ENCODE measurements at regions not wholly inside any gene's neighbourhood (a gene's known extent, or its start where the extent isn't known, plus 50 kb on each side); places are given as distances from the start of the nearest gene placed in this dataset.

DNA sequence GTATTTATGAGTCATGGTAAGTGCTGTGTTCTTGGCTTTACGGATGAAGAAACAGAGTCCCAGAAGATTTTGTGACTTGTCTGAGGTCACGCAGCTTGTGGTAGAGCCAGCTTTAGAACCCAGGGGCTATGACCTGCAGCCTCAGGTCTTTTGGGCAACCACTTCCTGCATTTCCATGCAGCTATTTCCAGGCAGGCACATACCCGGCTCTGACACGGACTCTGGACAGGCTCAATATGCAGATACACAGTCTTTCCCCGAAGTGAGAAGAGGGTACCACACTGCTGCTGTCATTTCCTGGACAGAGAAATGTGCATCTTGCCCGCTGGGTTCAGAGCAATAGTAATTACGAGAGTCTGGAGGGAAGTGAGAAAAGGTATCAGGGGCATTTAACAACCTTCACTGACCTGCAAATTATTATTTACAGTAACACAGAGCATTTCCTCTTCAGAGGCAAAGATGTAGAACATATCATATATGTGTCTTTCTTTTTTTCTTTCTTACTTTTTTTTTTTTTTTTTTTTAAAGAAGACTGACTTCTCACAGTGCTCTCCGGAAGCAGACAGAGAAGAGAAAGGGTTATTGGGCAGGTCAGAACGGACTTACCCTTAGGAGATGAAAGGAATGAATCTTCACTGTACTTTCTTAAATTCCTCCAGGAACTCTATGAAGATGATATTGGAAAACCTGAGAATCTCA is 185.1 kb downstream of the CLIC5 start:
- DNase-seq (ENCODE audit: low read depth in 3 of 3, low spot score in 1 of 3) = no peak

DNA sequence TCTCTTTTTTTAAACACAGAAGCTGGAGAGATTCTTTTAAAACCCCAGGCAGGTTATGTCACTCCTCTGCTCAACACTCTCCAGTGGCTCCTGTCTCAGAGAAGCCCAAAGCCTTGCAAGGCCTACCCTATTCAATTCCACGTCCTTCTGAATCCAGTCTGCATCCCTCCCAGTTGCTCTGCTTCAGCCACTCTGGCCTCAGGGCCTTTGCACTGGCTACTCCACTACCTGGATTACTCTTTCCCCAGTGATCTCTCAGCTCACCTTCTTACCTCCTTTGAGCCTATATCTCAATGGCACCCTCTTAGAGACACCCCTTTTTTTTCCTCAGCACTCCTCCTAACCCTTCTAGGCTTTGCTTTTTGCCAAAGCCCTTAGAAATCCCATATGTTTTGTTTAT is 185.8 kb downstream of the CLIC5 start:
- DNase-seq (ENCODE audit: low read depth in 3 of 3, low spot score in 1 of 3) = no peak

DNA sequence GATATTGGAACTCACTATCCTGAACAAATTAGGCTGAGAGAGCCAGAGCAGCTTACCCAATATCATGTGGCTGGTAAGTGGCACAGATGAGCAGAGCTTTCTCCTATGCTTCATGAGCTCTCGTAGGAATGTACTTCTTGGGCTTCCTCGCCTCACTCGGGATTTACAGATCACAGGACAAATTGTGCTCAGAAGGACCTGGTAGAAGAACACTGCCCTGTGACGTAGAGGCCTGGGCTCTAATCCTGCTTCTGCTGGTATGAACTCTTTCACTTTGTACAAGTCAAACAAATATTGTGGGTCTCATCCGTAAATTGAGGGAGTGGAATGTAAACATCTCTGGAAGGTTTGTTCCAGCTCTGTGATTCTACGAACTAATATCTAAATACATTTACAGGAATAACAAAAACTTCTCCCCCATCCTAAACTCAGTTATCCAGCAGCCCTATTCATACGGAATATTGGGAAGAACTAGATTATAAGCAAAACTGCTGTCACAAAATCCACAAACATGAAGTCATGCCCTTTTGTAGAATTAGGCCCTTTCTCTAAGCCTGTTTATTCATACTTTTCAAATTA is 187.6 kb downstream of the CLIC5 start:
- no peak for DNase-seq (ENCODE audit: low read depth in 3 of 3, low spot score in 1 of 3)

DNA sequence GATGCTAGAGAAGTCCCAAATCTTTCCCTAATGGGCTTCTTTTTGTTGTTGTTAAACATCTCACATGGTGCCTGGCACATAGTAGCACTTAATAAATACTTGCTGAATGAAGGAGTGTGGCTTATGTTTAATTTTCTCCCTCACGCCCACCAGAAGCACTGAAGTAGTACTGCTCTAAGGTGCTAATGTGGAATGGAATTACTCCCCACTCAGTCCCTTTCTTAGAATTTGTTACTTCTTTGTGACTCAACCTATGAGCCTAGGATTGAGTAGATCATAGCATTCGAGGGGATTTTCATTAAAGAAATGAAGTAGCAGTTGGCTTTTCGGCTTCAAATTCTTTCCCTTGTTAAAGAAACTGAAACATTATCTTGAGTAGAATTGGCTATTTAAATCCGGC is 192.8 kb downstream of the CLIC5 start:
- no peak for DNase-seq (ENCODE audit: low read depth in 3 of 3, low spot score in 1 of 3)

DNA sequence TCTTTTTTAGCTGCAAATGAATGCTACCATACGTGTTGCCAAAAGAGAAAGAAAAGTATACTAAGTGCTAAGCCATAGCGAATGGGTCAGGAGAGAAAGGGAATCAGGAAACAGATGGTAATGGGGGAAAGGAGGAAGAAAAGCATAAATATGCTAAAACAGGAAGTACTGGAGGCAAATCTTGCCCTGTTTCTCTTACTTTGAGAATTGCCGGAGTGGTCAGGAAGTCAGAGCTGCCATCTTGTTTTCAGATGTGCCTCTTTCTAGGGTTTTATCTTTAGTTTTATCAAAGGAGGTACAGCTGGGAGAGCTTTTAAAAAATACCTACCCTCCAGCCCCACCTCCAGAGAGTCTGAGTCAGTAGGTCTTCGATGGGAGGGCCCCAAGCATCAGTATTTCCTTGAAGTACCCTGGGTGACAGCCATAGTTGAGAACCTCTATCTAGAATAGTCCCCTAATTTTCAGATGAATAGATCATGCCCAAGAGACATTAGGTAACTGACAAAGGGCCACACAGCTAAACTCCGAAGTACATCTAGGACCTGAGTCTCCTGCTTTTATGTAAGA is 193.3 kb downstream of the CLIC5 start:
- DNase-seq (ENCODE audit: low read depth in 3 of 3, low spot score in 1 of 3) = no peak

DNA sequence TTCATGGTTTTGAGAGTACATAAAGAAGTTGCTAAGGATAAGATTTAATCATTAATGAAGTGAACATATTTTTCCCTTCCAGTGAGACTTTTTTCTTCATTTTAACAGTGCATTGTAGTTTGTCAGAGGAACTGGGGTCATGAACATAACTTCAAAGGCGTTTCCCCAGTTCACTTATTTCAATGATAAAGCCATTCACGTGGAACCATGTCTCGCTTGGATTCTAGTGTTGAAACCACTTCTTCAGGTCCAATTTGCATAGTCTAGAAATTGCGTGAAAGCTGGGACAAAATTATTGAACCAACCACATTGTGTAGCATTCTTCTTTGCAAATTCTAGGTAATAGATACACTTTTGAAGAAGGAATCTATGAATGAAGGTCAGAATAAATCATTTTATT is 197.0 kb downstream of the CLIC5 start:
- DNase-seq (ENCODE audit: low read depth in 3 of 3, low spot score in 1 of 3) = no peak

DNA sequence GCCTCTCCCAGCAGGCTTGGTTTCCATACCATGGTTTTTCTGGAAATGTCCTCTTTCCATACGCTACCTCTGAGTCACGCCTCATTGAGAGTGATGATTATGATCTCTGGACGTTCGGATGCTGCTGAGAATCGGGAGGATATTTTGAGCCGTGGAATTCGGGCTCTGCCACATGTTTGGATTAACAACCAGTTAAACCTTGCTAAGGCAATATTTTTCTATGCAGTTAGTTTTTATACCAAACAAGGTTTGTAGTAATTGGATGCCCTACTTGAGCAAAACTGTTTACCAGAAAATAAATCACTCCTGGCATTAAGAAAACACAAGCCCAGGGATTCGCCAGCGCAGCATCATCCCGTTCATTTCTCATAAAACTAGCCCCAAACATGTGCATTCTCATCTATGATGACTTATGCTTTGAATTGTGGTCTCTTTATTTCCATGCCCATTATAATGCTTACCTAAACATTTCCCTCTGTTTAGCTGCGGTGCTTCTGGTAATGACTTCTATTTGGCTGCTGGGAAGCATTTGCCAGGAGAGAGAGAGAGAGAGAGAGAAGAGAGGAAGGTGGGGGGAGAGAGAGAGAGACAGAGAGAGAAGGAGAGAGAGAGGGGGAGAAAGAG is 198.9 kb downstream of the CLIC5 start:
- no peak for DNase-seq (ENCODE audit: low read depth in 3 of 3, low spot score in 1 of 3)

DNA sequence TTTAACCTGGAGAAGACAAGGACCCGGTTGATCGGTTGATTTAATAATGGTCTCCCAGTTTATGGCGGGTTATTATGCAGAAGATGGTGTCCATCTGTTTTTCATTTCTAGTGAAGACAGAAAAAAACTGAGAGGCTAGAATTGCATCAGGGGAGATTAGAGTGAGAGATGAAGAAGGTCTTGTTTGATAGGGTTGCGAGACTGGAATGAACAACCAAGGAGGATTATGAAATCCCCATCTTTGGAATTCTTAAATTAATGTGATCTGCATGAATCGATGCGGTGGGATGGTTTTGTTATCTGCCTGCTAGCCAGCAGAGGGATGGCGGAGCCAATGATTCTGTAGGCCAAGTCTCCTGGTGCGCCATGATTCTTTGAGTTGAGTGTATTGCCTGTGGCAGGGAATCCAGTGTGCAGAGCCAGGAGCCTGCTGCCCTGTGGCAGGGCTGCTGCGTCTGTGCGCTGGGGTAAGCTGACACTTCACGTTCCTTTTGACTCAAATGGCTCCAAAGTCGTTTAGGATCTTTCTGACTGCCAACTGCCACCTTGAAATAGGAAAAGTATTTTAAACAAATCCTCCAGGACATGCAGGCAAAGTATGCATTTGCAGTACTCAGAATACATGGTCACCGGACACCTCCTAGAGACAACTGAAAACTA is 200.1 kb downstream of the CLIC5 start:
- no peak for DNase-seq (ENCODE audit: low read depth in 3 of 3, low spot score in 1 of 3)

DNA sequence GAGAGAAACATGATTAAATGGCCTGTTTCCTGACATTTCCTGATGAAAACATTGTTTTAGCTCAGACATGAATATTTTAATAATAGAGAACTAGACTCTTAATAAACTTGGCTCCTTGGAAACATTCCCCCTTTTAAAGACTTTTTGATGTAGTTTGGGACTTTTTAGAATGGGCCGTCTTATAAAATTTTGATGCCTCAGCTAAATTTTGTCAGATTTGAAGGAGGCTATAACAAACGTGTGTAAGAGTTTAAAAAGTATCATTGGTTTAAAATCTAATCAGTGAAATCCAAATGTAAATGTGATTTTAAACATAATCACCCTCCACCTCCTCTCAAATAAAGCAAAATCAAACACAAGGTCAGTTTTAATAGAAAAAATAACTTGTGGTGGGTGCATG is 200.9 kb downstream of the CLIC5 start:
- no peak for DNase-seq (ENCODE audit: low read depth in 3 of 3, low spot score in 1 of 3)

DNA sequence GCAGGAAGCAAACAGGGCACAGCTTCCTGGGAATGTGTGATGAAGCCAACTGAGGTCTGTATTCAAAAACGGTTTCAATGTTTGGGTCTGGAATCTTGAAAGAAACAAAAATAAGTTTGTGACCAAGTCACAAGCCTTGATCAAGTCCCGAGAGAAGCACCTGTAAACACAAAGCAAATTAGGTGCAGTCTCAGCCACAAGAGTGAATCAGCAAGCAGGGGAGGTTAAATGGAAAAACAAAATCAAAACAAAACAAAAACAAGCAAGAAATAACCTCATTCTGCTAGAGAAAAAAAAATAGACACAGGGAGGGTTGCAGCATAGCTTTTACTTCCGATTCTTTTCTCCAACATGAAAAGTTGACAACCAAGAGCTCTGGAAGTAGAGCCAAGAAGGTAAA is 201.7 kb downstream of the CLIC5 start:
- no peak for DNase-seq (ENCODE audit: low read depth in 3 of 3, low spot score in 1 of 3)

DNA sequence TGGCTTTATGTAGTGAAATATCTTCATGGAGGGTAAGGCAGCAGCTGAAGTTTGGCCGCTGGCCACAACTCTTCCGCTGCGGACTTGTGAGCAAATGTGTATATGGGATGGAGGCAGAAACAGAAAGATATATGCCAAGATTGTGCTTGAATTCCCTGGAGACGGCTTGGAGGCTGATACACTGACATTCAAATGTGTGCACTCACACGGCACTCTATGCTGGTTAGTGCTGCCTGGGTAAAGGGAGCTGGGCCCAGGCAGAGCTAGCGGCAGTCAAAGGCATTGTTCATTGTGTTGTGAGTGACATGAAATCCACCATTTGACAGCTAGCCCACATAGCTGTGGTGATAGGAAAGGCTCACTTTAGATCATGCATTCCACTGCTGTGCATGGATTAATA is 202.7 kb downstream of the CLIC5 start:
- DNase-seq (ENCODE audit: low read depth in 3 of 3, low spot score in 1 of 3) = no peak

DNA sequence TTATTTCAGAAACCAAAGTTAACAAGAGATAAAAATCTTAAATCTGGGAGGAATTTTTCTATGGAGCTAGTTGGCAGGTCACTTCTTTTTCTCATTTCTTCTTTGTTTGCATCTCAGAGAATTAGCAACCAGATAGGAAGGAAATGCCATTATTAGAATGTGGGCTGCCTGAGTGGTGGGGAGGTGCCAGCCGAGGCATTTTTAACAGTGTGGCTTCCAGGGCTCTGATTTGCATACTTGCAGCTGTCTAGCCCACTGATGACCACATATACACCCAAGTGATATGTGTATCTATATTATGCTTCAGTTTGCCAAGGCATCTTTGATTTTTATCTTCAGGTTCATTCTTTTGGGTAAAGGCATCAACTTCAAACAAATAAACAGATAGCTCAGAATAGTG is 206.7 kb downstream of the CLIC5 start:
- no peak for DNase-seq (ENCODE audit: low read depth in 3 of 3, low spot score in 1 of 3)

DNA sequence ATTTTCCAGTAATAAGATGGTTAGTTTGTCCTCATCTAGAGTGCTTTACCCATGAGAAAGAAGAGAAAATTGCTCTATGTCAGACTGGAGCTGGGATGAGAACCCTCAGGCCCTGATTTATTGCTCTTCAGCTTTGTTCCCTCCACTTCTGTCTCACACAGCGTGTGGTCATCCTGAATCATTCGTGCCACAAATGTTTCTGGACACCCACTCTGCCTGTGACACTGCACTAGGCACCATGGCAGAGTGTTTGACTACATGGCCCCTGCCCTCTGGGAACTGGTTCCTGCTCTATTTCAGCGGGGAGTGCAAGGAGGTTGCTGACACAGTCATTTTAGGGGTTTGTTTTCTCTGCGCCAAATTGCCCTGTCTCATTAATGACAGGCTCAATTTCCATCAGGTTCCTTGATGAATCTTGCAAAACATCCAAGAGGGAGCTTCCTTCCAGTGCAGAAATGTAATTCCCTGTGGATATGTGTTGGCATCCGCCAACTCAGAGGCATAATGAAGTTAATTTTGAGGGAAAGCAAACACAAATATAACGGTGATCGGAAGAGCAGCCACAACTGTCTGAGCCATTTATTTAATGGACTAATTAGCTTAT is 207.5 kb downstream of the CLIC5 start:
- DNase-seq (ENCODE audit: low read depth in 3 of 3, low spot score in 1 of 3) = no peak

DNA sequence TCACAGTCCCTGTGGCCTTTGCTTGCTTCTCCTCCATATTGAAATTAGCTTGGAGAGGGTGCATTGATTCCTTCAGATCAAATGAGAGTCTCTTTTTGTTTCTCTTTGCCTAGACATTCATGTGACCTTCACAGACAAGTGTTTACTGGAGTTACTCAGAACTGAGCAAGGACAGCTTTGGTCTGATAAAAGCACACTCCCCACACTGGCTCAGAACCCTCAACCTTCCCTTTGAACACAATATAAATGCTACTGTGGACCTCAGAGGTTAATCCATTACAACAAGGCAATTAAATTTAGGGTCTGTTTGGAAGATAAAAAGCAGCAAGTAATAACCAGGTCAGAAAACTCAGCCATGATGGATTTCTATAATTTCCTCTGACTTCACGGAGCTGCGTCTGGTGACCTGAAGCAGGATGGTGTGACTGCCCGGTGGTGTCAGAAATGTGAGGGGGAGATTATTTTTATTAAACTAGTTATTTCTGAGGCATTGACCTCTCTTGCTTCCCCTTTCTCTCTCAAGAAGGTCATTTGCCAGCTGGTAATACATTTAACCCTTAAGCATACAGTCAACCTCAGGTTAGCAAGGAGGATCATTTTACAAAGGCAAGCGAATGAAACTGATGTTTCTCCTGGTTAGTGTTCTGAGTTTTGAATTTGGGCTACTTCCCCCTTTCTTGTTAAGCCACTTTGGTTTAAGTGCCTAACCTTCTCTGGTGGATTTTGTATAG is 208.2 kb downstream of the CLIC5 start:
- no peak for DNase-seq (ENCODE audit: low read depth in 3 of 3, low spot score in 1 of 3)

DNA sequence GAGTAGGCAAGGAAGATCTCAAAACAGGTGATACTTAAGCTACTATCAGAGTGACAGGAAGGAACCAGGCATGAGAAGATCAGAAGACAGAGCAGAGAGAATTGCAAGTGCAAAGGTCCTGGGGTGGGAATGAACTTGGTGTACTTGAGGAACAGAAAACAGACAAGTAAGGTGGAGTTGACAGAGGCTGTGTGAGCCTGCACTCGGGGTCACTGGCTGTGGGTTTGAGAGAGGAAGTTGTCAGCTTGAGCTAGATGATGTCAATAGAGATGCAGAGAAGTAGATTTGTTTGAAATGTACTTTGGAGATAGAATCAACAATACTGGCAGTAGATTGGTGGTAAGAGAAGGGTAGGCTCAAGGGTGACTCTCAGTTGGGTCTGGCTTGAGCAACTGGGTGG is 209.5 kb downstream of the CLIC5 start:
- DNase-seq (ENCODE audit: low read depth in 3 of 3, low spot score in 1 of 3) = no peak

DNA sequence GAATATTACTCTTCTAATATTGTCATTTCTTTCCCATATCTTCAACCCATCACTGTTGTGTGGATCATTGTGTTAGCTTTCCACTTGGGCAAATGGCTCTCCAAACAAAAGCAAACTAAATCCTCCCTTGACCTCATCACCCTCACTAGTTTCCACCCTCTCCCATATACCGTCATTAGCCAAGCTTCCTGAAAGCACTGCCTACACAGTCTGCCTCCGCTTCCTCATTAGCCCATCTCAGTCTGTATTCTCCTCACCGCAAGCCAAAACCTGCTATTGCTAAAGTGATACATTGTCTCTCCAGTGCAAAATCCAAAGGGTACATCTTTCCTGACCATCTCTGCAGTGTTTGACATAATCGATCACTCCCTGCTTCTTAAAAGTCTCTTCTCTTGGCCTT is 212.6 kb downstream of the CLIC5 start:
- no peak for DNase-seq (ENCODE audit: low read depth in 3 of 3, low spot score in 1 of 3)

DNA sequence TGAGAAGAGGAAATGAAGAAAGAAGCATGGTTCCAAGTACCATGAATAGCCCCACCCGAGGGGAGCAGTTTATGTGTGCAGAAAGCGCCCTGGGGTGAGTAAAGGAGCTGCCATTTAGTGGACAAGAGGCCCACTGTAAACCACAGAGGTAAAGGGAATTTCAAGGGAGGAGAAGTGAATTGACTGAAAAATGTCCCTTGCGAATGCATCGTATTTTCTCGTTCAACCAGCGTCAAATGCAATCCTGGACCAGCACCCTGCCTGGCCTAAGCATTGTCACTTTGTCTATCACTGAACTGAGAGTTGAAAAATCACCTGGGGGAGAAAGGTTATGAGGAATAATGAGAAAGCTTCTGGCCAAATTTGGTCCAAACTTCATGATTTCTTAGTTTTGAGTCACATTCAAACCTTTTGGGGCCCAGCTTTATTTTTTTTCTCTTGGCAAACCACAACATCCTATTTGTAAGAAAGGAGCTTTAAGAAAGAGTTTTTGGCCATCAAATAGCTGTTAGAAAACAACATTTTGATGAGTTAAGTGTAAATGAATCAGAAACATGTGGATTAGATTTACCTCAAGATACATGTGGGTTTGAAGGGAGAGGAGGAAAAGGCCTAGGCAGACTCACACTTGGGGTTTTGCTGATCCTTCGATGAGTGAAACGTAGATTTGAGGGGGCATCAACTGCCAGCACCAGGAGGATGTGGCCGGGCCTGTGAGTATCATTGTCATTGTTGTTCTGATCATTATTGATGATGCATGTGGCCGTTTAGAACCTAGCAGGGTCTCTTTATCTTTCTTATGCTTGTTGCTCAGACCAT is 214.0 kb downstream of the CLIC5 start:
- no peak for DNase-seq (ENCODE audit: low read depth in 3 of 3, low spot score in 1 of 3)

DNA sequence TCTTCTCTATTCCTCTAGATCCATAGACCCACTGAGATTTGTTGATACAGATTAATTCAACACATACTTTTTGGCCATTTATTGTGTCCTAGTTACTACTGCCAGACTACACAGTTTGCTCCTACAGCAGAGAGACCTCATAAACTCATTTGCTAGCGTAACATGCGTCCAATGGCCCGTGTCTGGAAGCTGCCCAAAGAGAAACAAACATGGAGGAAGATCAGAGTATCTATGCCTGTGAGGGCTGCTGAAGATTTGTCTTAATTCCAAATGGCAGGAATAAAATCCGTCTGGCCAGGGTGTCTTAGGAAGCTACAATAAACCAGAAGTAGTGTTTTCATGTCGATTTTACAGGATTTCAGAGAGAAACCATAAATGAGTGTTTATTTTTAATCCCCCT is 214.7 kb downstream of the CLIC5 start:
- DNase-seq (ENCODE audit: low read depth in 3 of 3, low spot score in 1 of 3) = no peak

DNA sequence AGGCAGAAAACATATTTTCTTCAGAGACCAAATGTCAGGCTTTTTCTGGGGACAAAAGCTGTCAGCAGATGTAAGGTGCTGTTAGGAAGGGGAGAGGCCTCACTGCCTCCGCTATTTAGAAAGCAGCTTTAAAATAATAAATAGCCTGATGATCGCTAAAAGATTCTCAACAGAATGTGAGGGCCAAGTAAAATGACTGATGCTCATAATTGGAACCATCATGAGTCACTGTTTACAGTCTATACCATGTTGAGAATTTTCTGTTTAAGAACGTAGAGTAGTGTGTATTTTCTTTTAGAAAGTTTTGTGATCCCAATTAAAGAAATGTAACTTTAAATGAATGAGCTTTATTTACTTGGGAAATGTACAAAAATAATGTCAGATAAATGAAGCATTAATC is 220.0 kb downstream of the CLIC5 start:
- DNase-seq (ENCODE audit: low read depth in 3 of 3, low spot score in 1 of 3) = no peak

DNA sequence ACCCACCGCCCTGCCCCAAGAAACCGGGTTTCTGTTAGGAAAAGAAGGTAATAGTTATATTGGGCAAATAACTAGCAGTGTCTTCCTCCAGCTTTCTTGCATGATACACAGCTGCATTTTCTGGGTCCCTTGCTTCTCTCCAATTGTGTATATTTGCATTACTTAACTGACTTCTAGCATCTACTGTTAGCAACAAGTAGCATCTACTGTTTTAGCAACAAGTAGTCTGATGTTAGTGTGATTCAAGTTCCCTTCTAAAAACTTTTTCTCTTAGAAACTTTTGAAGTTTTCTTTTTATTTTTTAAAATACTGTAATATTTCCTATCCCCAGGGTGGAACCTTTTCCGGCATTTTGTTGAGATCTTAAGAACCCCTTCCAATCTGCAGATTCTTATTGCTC is 221.2 kb downstream of the CLIC5 start:
- no peak for DNase-seq (ENCODE audit: low read depth in 3 of 3, low spot score in 1 of 3)
